ENCODE measurements at regions not wholly inside any gene's neighbourhood (a gene's known extent, or its start where the extent isn't known, plus 50 kb on each side); places are given as distances from the start of the nearest gene placed in this dataset.

DNA sequence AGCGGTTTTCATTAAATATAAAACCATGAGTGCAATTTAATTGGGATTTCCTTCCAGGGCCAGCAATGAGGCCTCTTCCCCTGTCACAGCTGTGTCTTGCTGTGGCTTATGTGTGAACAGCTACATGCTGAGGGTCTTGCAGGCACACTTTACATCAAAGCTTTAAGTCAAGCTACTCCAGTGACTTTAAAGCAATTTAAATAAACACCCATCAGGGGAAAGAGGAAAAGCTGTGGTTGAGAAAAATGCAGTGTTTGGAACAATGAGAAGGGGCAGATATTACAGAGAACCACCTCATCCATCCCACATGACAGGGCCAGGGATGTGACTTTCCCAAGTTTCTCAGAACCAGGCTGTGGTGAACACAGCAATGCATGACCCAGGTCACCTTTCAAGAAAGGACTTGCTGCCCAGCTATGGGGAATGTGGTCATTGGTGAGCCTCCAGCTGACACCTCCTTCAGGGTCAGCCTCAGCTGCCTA, 115.9 kb upstream of the LPAR1 start:
- ATAC-seq = no peak

DNA sequence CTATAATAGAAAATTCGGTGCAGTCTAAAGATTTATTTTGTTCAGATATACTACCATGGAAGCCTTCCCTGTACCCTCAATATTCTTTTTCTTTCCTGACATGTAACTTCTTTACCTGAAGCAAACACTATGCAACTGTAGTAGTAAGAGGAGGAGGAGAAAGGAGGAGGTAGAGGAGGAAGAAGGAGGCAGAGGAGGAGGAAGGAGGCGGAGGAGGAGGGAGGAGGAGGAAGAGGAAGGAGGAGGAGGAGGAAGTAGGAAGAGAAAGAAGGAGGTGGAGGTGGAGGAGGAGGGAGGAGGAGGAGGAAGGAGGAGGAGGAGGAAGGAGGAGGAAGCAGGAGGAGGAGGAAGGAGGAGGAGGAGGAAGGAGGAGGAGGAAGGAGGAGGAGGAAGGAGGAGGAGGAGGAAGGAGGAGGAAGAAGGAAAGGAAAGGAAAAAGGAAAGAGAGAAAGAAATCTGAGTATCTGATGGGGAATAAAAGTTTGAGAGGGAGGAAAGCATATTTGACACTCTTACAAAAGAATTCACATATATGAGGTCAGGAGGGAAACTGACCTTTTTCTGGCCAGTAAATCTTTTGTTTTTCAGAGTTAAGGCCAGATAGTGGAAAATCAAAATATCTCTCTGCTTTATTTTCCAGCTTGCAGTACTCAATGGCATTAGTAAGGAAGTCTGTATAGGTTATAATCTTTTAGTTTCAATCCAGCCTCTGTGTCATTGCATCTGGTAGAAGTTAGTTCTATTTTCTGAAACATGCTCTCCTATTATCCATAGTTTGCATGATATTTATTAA, 114.5 kb upstream of the LPAR1 start:
- TF ChIP-seq CREB5 (CRISPR knock-in tag; IDR thresholded peaks at IDR 0.05; ENCODE audit: low read depth) (no peak), TOX (CRISPR knock-in tag; IDR thresholded peaks at IDR 0.05; ENCODE audit: borderline replicate concordance) (no peak), RARB (CRISPR knock-in tag; IDR thresholded peaks at IDR 0.05) (no peak), ARNTL (CRISPR knock-in tag; IDR thresholded peaks at IDR 0.05; ENCODE audit: borderline replicate concordance, low read depth) (no peak), ISL1 (CRISPR knock-in tag; IDR thresholded peaks at IDR 0.05) (no peak), SNAI2 (CRISPR knock-in tag; IDR thresholded peaks at IDR 0.05) (no peak), ZNF8 (CRISPR knock-in tag; IDR thresholded peaks at IDR 0.05) (no peak), ZFP3 (CRISPR knock-in tag; IDR thresholded peaks at IDR 0.05) (no peak), BACH2 (CRISPR knock-in tag; IDR thresholded peaks at IDR 0.05; ENCODE audit: borderline replicate concordance) (no peak), OSR1 (CRISPR knock-in tag; IDR thresholded peaks at IDR 0.05) (no peak)
- TF ChIP-seq, protein P1, sequence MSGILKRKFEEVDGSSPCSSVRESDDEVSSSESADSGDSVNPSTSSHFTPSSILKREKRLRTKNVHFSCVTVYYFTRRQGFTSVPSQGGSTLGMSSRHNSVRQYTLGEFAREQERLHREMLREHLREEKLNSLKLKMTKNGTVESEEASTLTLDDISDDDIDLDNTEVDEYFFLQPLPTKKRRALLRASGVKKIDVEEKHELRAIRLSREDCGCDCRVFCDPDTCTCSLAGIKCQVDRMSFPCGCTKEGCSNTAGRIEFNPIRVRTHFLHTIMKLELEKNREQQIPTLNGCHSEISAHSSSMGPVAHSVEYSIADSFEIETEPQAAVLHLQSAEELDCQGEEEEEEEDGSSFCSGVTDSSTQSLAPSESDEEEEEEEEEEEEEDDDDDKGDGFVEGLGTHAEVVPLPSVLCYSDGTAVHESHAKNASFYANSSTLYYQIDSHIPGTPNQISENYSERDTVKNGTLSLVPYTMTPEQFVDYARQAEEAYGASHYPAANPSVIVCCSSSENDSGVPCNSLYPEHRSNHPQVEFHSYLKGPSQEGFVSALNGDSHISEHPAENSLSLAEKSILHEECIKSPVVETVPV (CRISPR knock-in tag; IDR thresholded peaks at IDR 0.05) = no peak
- TF ChIP-seq, protein P2, sequence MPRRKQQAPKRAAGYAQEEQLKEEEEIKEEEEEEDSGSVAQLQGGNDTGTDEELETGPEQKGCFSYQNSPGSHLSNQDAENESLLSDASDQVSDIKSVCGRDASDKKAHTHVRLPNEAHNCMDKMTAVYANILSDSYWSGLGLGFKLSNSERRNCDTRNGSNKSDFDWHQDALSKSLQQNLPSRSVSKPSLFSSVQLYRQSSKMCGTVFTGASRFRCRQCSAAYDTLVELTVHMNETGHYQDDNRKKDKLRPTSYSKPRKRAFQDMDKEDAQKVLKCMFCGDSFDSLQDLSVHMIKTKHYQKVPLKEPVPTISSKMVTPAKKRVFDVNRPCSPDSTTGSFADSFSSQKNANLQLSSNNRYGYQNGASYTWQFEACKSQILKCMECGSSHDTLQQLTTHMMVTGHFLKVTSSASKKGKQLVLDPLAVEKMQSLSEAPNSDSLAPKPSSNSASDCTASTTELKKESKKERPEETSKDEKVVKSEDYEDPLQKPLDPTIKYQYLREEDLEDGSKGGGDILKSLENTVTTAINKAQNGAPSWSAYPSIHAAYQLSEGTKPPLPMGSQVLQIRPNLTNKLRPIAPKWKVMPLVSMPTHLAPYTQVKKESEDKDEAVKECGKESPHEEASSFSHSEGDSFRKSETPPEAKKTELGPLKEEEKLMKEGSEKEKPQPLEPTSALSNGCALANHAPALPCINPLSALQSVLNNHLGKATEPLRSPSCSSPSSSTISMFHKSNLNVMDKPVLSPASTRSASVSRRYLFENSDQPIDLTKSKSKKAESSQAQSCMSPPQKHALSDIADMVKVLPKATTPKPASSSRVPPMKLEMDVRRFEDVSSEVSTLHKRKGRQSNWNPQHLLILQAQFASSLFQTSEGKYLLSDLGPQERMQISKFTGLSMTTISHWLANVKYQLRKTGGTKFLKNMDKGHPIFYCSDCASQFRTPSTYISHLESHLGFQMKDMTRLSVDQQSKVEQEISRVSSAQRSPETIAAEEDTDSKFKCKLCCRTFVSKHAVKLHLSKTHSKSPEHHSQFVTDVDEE (CRISPR knock-in tag; IDR thresholded peaks at IDR 0.05) = no peak
- TF ChIP-seq, protein P3, sequence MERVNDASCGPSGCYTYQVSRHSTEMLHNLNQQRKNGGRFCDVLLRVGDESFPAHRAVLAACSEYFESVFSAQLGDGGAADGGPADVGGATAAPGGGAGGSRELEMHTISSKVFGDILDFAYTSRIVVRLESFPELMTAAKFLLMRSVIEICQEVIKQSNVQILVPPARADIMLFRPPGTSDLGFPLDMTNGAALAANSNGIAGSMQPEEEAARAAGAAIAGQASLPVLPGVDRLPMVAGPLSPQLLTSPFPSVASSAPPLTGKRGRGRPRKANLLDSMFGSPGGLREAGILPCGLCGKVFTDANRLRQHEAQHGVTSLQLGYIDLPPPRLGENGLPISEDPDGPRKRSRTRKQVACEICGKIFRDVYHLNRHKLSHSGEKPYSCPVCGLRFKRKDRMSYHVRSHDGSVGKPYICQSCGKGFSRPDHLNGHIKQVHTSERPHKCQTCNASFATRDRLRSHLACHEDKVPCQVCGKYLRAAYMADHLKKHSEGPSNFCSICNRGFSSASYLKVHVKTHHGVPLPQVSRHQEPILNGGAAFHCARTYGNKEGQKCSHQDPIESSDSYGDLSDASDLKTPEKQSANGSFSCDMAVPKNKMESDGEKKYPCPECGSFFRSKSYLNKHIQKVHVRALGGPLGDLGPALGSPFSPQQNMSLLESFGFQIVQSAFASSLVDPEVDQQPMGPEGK (CRISPR knock-in tag; IDR thresholded peaks at IDR 0.05; ENCODE audit: borderline replicate concordance) = no peak
- no peak for ATAC-seq

More for the DNA sequence above, 115.9 kb upstream of the LPAR1 start:
- TF ChIP-seq, protein P1 (CRISPR knock-in tag; IDR thresholded peaks at IDR 0.05) = no peak
- TF ChIP-seq ZNF70 (CRISPR knock-in tag; IDR thresholded peaks at IDR 0.05) = no peak
- no peak for TF ChIP-seq GLIS3 (CRISPR knock-in tag; IDR thresholded peaks at IDR 0.05)
- no peak for TF ChIP-seq ZC3H10 (CRISPR knock-in tag; IDR thresholded peaks at IDR 0.05)
- TF ChIP-seq ZNF565 (CRISPR knock-in tag; conservative IDR thresholded peaks at IDR 0.05; ENCODE audit: low read depth) = no peak
- no peak for TF ChIP-seq BACH2 (CRISPR knock-in tag; IDR thresholded peaks at IDR 0.05; ENCODE audit: borderline replicate concordance)
- TF ChIP-seq, protein P3 (CRISPR knock-in tag; IDR thresholded peaks at IDR 0.05; ENCODE audit: borderline replicate concordance) = no peak
- no peak for TF ChIP-seq ZNF8 (CRISPR knock-in tag; IDR thresholded peaks at IDR 0.05)
- no peak for TF ChIP-seq ISL1 (CRISPR knock-in tag; IDR thresholded peaks at IDR 0.05)
- no peak for TF ChIP-seq ESRRG (CRISPR knock-in tag; IDR thresholded peaks at IDR 0.05)
- no peak for TF ChIP-seq RARB (CRISPR knock-in tag; IDR thresholded peaks at IDR 0.05)
- no peak for TF ChIP-seq PPARA (CRISPR knock-in tag; IDR thresholded peaks at IDR 0.05; ENCODE audit: borderline replicate concordance)
- TF ChIP-seq ZFP30 (CRISPR knock-in tag; IDR thresholded peaks at IDR 0.05) = no peak
- TF ChIP-seq SNAI2 (CRISPR knock-in tag; IDR thresholded peaks at IDR 0.05) = no peak
- TF ChIP-seq ARNTL (CRISPR knock-in tag; IDR thresholded peaks at IDR 0.05; ENCODE audit: borderline replicate concordance, low read depth) = no peak
- no peak for TF ChIP-seq CSDC2 (CRISPR knock-in tag; IDR thresholded peaks at IDR 0.05)
- no peak for TF ChIP-seq ZFP3 (CRISPR knock-in tag; IDR thresholded peaks at IDR 0.05)
- TF ChIP-seq, protein P2 (CRISPR knock-in tag; IDR thresholded peaks at IDR 0.05) = no peak
- no peak for TF ChIP-seq TOX (CRISPR knock-in tag; IDR thresholded peaks at IDR 0.05; ENCODE audit: borderline replicate concordance)
- TF ChIP-seq TCF4 (CRISPR knock-in tag; IDR thresholded peaks at IDR 0.05; ENCODE audit: borderline replicate concordance) = no peak

Measured in SK-N-SH treated with all-trans-retinoic acid at 6 μM for 48 hours (cell line).